Endodermal cell (in vitro differentiated cells): ENCODE measurements at regions not wholly inside any gene's neighbourhood (a gene's known extent, or its start where the extent isn't known, plus 50 kb on each side); places are given as distances from the start of the nearest gene placed in this dataset.

Experiments used
- DNase-seq: peaks from one replicate; pipeline ENCODE4 v3.0.0-alpha.2; 2017
- H3K27ac ChIP-seq: 2 replicates; pipeline ENCODE4 v1.5.1; 2013; ENCODE audit warnings: mild to moderate bottlenecking, low read depth, low read length, moderate library complexity
- H3K27me3 ChIP-seq: 2 replicates; pipeline ENCODE4 v1.6.1; 2013; ENCODE audit warnings: mild to moderate bottlenecking, low read length, moderate library complexity; ENCODE audit not compliant: insufficient read depth, control insufficient read depth, poor library complexity, severe bottlenecking
- H3K36me3 ChIP-seq: 2 replicates; pipeline ENCODE4 v1.7.0; 2013; ENCODE audit warnings: mild to moderate bottlenecking, low read length, moderate library complexity; ENCODE audit not compliant: control insufficient read depth, insufficient read depth
- H3K4me1 ChIP-seq: one replicate; pipeline ENCODE4 v1.7.0; 2013; ENCODE audit warnings: low read length; ENCODE audit not compliant: control insufficient read depth, insufficient read depth
- H3K4me3 ChIP-seq: 2 replicates; pipeline ENCODE4 v1.5.1; 2013; ENCODE audit warnings: mild to moderate bottlenecking, low read length, moderate library complexity
- H3K9ac ChIP-seq: 2 replicates; pipeline ENCODE4 v1.6.1; 2013; ENCODE audit warnings: mild to moderate bottlenecking, low read length, moderate library complexity; ENCODE audit not compliant: poor library complexity, severe bottlenecking; ENCODE audit errors: extremely low read depth
- H3K9me3 ChIP-seq: 2 replicates; pipeline ENCODE4 v1.6.1; 2013; ENCODE audit warnings: mild to moderate bottlenecking, low read length, moderate library complexity; ENCODE audit not compliant: control insufficient read depth
- H3K27ac Mint-ChIP-seq: 2 replicates; pipeline ENCODE4 v1.8.0; 2020; ENCODE audit warnings: mixed read lengths
- H3K27me3 Mint-ChIP-seq: 2 replicates; pipeline ENCODE4 v1.8.0; 2021; ENCODE audit warnings: mild to moderate bottlenecking, mixed read lengths; ENCODE audit not compliant: insufficient read depth
- H3K36me3 Mint-ChIP-seq: 2 replicates; pipeline ENCODE4 v1.8.0; 2020; ENCODE audit warnings: low read depth, mixed read lengths
- H3K4me1 Mint-ChIP-seq: 2 replicates; pipeline ENCODE4 v1.8.0; 2020; ENCODE audit warnings: mixed read lengths
- H3K4me3 Mint-ChIP-seq: 2 replicates; pipeline ENCODE4 v1.8.0; 2020; ENCODE audit warnings: mild to moderate bottlenecking, moderate library complexity, mixed read lengths
- H3K9me3 Mint-ChIP-seq: 2 replicates; pipeline ENCODE4 v1.8.0; 2020; ENCODE audit warnings: mild to moderate bottlenecking, mixed read lengths
- WGBS, 2 experiments: methylation state at CpG; one replicate each; pipeline versions ENCODE4 v1.1.5 to v1.1.7; 2013; ENCODE audit warnings: missing lambda C conversion rate in 2 of 2, mixed read lengths in 1 of 2; ENCODE audit not compliant: insufficient coverage in 1 of 2, insufficient read length in 1 of 2; 5-methylcytosine and 5-hydroxymethylcytosine counted together
- TF ChIP-seq, protein P1 (sequence below): fragments of 200-600 bp; sonication (generic); conservative IDR thresholded peaks from 2 replicates; pipeline ENCODE4 v1.5.0; 2021; ENCODE audit warnings: antibody characterized with exemption, mild to moderate bottlenecking

DNA sequence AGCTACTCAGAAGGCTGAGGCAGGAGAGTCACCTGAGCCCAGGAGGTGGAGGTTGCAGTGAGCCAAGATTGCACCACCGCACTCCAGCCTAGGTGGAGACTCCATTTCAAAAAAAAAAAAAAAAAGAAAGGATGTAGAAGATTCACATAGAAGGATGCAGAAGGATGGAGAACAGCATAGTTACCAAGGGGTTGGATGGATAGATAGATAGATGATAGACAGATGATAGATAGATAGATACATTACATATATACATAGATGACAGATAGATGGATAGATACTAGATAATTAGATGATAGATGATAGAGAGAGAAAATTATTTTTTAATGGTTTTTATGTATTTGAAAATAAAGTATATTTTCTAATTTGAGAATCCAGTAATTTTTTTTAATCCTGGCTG, 160.7 kb upstream of the ARID1B start:
- Histone ChIP-seq H3K4me3 (no peak overlapping the region), H3K4me1 (peaks cover 5% of the 10 kb centered on the region), H3K9me3 (peaks cover 39% of the 10 kb centered on the region), H3K27ac (no peak overlapping the region), H3K36me3 (no peaks in the 10 kb centered on the region), H3K27me3 (no peaks in the 10 kb centered on the region), H3K9ac (no peak overlapping the region)
- WGBS, 2 experiments, result 89 to 100% methylated on average over 1 of the region's 1 CpG
- DNase-seq, result no peak
- Mint-ChIP-seq H3K36me3 (peaks cover 2% of the 10 kb centered on the region), H3K4me1 (peaks cover 30% of the 10 kb centered on the region), H3K27me3 (no peaks in the 10 kb centered on the region), H3K4me3 (no peak overlapping the region), H3K27ac (no peak overlapping the region), H3K9me3 (peaks cover 33% of the 10 kb centered on the region)
- TF ChIP-seq, protein P1, sequence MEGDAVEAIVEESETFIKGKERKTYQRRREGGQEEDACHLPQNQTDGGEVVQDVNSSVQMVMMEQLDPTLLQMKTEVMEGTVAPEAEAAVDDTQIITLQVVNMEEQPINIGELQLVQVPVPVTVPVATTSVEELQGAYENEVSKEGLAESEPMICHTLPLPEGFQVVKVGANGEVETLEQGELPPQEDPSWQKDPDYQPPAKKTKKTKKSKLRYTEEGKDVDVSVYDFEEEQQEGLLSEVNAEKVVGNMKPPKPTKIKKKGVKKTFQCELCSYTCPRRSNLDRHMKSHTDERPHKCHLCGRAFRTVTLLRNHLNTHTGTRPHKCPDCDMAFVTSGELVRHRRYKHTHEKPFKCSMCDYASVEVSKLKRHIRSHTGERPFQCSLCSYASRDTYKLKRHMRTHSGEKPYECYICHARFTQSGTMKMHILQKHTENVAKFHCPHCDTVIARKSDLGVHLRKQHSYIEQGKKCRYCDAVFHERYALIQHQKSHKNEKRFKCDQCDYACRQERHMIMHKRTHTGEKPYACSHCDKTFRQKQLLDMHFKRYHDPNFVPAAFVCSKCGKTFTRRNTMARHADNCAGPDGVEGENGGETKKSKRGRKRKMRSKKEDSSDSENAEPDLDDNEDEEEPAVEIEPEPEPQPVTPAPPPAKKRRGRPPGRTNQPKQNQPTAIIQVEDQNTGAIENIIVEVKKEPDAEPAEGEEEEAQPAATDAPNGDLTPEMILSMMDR, result no peak

DNA sequence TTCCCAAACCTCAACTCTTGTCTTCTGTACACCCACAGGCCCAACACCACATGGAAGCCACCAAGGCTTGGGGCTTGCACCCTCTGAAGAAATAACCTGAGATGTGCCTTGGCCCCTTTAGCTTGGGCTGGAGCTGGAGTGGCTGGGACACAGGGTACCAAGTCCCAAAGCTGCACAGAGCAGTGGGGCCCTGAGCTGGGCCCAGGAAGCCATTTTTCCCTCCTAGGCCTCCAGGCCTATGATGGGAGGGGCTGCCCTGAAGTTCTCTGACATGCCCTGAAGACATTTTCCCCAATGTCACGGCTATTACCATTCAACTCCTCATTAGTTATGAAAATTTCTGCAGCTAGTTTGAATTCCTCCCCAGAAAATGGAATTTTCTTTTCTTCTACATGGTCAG, 163.2 kb upstream of the ARID1B start:
- Mint-ChIP-seq H3K4me1 (peaks cover 23% of the 10 kb centered on the region), H3K27me3 (no peaks in the 10 kb centered on the region), H3K27ac (no peak overlapping the region), H3K9me3 (peaks cover 41% of the 10 kb centered on the region), H3K4me3 (no peak overlapping the region), H3K36me3 (peaks cover 2% of the 10 kb centered on the region)
- no peaks in the 10 kb centered on the region for H3K27me3 ChIP-seq
- H3K36me3 ChIP-seq, result no peaks in the 10 kb centered on the region
- no peak overlapping the region for H3K4me3 ChIP-seq
- no peak overlapping the region for H3K9ac ChIP-seq
- TF ChIP-seq, protein P1, result no peak
- 78 to 82% methylated on average over 1 of the region's 1 CpG for WGBS, 2 experiments
- peaks cover 5% of the 10 kb centered on the region for H3K4me1 ChIP-seq
- DNase-seq, result no peak
- H3K9me3 ChIP-seq, result peaks cover 45% of the 10 kb centered on the region
- H3K27ac ChIP-seq, result no peak overlapping the region

DNA sequence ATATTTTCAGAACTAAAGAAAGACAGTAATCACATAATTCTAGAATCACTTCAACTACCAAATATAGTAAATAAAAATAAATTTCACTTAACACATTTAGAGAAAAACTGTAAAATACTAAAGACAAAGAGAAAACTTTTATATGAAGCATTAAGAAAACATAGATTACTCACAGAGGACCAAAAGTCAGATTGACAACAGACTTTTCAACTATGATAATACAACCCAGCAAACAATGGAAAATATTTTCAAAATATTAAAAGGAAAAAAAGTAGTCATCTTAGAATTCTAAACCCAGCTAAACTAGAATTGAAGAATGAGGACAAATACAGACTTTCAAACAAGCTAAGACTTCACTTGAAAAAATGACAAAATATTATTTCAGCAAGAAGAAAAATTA, 164.8 kb upstream of the ARID1B start:
- peaks cover 8% of the 10 kb centered on the region for H3K4me1 Mint-ChIP-seq
- no peaks in the 10 kb centered on the region for H3K27me3 Mint-ChIP-seq
- no peaks in the 10 kb centered on the region for H3K4me1 ChIP-seq

More for the DNA sequence above, 164.8 kb upstream of the ARID1B start:
- peaks cover 48% of the 10 kb centered on the region for H3K9me3 Mint-ChIP-seq
- H3K36me3 Mint-ChIP-seq, result peaks cover 2% of the 10 kb centered on the region
- TF ChIP-seq, protein P1, result no peak
- H3K27ac ChIP-seq, result no peak overlapping the region
- H3K9me3 ChIP-seq, result peaks cover 45% of the 10 kb centered on the region
- no peak for DNase-seq
- H3K9ac ChIP-seq, result no peak overlapping the region
- H3K27ac Mint-ChIP-seq, result no peak overlapping the region
- H3K4me3 Mint-ChIP-seq, result no peak overlapping the region
- no peaks in the 10 kb centered on the region for H3K27me3 ChIP-seq
- no peaks in the 10 kb centered on the region for H3K36me3 ChIP-seq
- H3K4me3 ChIP-seq, result no peak overlapping the region
